Mucosa of descending colon (tissue), 3 donors: ENCODE measurements at regions not wholly inside any gene's neighbourhood (a gene's known extent, or its start where the extent isn't known, plus 50 kb on each side); places are given as distances from the start of the nearest gene placed in this dataset.

Experiments used
- ATAC-seq: fragments of 200-7000 bp; cut with Tn5 transposase; one replicate; pipeline ENCODE4 v1.9.1; 2020; ENCODE audit warnings: mild to moderate bottlenecking, moderate library complexity
- DNase-seq, 3 donors: peaks; one replicate each; pipeline ENCODE4 v3.0.0-alpha.2; 2020
- H3K36me3 ChIP-seq: fragments of 200-600 bp; one replicate; pipeline ENCODE4 v1.8.0; 2021; ENCODE audit warnings: low read depth, mild to moderate bottlenecking
- H3K4me1 ChIP-seq: fragments of 200-600 bp; one replicate; pipeline ENCODE4 v1.8.0; 2021; ENCODE audit warnings: low read depth, mild to moderate bottlenecking
- H3K4me3 ChIP-seq: fragments of 200-600 bp; one replicate; pipeline ENCODE4 v1.8.0; 2021; ENCODE audit warnings: mild to moderate bottlenecking
- H3K9me3 ChIP-seq: fragments of 200-600 bp; one replicate; pipeline ENCODE4 v1.8.0; 2021; ENCODE audit warnings: mild to moderate bottlenecking
- intact Hi-C, 2 donors: fragments of 100-400 bp; cut with DNase I in 1 of 2; cut with micrococcal nuclease in 1 of 2; formaldehyde crosslinking; loops; one replicate each; pipeline versions ENCODE4 v1.11.0 to v1.11.1; 2022; cut with DNase I, micrococcal nuclease
- TF ChIP-seq, protein P1 (sequence below): fragments of 200-600 bp; IDR thresholded peaks from one replicate; pipeline ENCODE4 v1.8.0; 2022; ENCODE audit warnings: antibody characterized with exemption, mild to moderate bottlenecking
- donor health status: DM: no; HTN: no; CAD: no; lungs with moderate emphysema.
- donor health status: DM: no; HTN: no; CAD: no.
- donor health status: DM: no; HTN: yes; CAD: no.

DNA sequence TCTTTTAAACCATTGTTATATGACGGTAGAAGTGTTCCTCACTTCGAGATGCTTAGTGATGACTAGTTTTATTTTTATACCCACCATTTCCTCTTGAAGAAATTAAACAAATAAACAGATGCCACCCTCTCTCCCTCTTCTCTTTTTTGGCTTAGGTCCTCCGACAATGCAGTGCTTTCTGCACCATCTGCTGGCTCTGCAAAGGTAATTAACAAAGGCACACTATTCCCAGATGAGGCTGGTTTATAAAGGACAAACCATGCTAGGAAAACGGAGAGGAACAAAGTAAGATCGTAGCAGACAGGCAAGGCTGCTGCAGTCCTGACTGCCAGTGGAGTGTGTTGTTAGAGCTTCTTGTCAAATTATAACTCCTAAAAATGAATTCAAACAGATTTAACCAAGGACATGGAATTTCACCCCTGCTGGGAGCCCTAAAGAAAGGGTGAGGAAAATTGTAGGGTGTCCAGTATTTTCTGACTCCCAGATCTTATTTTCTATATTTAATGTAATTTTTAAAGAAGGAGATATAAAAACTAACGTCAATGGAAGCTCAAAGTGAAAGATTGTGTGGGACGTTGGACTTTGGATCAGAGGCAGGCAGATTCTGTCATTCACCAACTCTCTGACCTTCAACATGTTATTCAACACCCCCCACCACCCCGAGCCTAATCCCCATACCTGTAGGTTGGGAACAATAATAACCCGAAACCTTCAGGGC, 142.1 kb downstream of the CPEB2 start:
- DNase-seq (no peak), ATAC-seq (no peak)
- Histone ChIP-seq H3K9me3 (no peaks in the 10 kb centered on the region), H3K4me1 (no peaks in the 10 kb centered on the region), H3K36me3 (no peaks in the 10 kb centered on the region), H3K4me3 (no peak overlapping the region)
- TF ChIP-seq, protein P1, sequence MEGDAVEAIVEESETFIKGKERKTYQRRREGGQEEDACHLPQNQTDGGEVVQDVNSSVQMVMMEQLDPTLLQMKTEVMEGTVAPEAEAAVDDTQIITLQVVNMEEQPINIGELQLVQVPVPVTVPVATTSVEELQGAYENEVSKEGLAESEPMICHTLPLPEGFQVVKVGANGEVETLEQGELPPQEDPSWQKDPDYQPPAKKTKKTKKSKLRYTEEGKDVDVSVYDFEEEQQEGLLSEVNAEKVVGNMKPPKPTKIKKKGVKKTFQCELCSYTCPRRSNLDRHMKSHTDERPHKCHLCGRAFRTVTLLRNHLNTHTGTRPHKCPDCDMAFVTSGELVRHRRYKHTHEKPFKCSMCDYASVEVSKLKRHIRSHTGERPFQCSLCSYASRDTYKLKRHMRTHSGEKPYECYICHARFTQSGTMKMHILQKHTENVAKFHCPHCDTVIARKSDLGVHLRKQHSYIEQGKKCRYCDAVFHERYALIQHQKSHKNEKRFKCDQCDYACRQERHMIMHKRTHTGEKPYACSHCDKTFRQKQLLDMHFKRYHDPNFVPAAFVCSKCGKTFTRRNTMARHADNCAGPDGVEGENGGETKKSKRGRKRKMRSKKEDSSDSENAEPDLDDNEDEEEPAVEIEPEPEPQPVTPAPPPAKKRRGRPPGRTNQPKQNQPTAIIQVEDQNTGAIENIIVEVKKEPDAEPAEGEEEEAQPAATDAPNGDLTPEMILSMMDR, result no peak
- intact Hi-C loops, result no loop called here

DNA sequence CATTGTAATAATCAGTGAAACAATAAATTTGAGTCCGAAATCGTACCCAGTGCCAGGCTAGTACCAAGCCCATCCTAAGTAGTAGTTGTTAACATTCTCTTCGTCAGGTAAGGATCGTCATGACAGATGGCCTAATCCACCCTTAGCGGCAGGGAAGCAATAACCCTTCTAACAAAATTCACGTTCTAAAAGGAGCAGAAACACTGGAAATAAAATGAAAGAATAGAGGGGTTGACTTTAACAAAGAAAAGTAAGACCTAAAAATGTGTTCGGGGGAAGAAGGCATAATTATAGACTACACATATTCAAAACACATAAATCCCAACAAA, 142.7 kb downstream of the CPEB2 start:
- Histone ChIP-seq H3K36me3 (no peaks in the 10 kb centered on the region), H3K9me3 (no peaks in the 10 kb centered on the region), H3K4me1 (no peaks in the 10 kb centered on the region), H3K4me3 (no peak overlapping the region)
- intact Hi-C loops, result no loop called here
- ATAC-seq, result no peak
- TF ChIP-seq, protein P1, result no peak
- no peak for DNase-seq

DNA sequence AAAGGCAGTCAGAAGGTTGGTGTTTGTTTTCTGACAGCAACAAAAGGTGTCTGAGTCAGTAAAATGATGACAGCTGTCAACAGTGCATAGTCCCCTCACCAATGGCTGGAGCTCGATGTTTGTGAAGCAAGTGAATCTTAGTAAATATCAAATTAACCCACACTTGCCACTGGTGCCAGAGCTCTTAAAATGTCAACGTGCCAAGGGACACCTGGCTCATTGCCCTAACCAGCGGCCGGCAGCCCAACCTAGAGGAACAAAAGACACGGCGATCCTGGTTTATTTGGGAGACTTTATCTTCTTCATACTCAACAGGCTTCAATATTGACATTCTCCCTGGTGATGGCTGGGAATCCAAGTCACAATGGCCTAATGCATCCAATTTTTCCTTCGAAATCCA, 143.4 kb downstream of the CPEB2 start:
- ATAC-seq, result no peak
- intact Hi-C loops, result no loop called here
- Histone ChIP-seq H3K4me1 (no peaks in the 10 kb centered on the region), H3K4me3 (no peak overlapping the region), H3K36me3 (no peaks in the 10 kb centered on the region), H3K9me3 (no peaks in the 10 kb centered on the region)
- TF ChIP-seq, protein P1, result no peak
- DNase-seq, result no peak

DNA sequence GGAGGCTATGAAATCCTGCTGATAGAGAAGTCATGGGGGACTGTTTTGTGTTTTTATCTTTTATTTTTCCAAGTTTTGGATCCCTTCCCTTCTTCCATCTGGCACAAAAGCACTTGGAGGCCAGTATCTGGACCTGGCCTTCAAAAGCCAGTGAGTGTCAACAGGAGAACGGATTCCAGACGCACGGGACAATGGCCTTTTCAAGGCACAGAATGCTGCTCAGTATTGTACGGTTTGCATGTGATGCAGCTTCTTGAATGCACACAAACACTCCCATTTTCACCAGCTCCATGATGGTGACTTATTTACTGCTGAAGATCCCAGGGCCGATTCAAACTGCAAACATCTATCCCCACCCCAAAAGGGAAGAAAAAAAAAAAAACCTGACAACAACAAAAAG, 145.4 kb downstream of the CPEB2 start:
- H3K4me1 ChIP-seq, result no peaks in the 10 kb centered on the region
- no peaks in the 10 kb centered on the region for H3K36me3 ChIP-seq
- intact Hi-C loops, result no loop called here
- no peaks in the 10 kb centered on the region for H3K9me3 ChIP-seq
- ATAC-seq (no peak), DNase-seq (no peak)
- TF ChIP-seq, protein P1, result no peak
- no peak overlapping the region for H3K4me3 ChIP-seq

DNA sequence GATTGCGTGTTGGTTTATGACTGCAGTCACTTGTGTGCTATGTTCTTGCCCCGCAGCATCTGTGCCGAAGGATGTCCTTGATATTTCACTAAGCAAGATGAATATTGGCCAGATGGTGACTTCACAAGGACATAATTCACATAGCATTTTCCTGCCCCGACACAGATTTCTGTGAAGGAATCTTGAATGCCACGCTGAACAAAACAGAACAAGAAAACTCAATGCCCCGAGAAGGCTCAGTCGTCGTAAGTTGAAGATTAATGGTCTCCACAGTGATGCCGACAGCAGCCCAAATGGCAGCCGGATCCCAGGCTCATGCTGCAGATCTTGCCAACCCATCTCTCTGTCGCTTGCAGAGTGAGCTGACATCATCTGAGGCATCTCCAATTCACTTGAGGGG, 145.9 kb downstream of the CPEB2 start:
- TF ChIP-seq, protein P1, result no peak
- intact Hi-C loops, result no loop called here
- no peak for DNase-seq

DNA sequence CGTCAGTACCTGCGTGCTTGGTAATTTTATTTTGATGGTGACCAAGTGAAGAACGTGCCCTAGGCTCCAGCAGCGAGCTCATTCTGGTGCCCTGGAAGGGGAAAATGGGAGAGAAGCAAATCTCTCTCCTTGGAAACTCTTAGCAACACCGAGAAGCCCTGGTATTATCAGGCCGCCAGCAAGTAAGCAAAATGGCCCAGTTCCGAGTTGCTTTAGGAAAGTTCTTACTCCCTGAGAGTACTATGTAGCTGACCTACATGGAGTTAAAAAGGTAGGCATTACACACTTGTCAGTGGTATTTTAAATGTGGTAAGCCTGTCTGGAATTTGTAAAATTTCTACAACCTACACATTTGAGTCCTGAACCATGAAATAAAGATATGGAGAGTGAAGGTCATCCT, 146.4 kb downstream of the CPEB2 start:
- no peak overlapping the region for H3K4me3 ChIP-seq
- no peaks in the 10 kb centered on the region for H3K9me3 ChIP-seq
- ATAC-seq (no peak), DNase-seq (no peak)
- H3K4me1 ChIP-seq, result no peaks in the 10 kb centered on the region
- H3K36me3 ChIP-seq, result no peaks in the 10 kb centered on the region
- TF ChIP-seq, protein P1, result no peak
- intact Hi-C loops, result no loop called here

More for the DNA sequence above, 145.9 kb downstream of the CPEB2 start:
- H3K9me3 ChIP-seq, result no peaks in the 10 kb centered on the region
- no peaks in the 10 kb centered on the region for H3K36me3 ChIP-seq
- no peak overlapping the region for H3K4me3 ChIP-seq
- no peak for ATAC-seq
- H3K4me1 ChIP-seq, result no peaks in the 10 kb centered on the region
